Uterus (tissue), 3 donors: ENCODE measurements at regions not wholly inside any gene's neighbourhood (a gene's known extent, or its start where the extent isn't known, plus 50 kb on each side); places are given as distances from the start of the nearest gene placed in this dataset.
"Not testable (repeated sequence)": the region's sequence is repeated elsewhere in the genome, so short reads cannot be mapped to it uniquely, and the experiment has no call there.

Source experiments
- DNase-seq, 2 donors: peaks; one replicate each; pipeline ENCODE4 v3.0.0-alpha.2; 2019 to 2020
- H3K27ac ChIP-seq, 2 donors: fragments of 200-600 bp; sonication (generic); 1 replicate in 1 of 2; 2 replicates in 1 of 2; pipeline ENCODE4 v1.5.1; 2016 to 2018
- H3K27me3 ChIP-seq, 2 donors: fragments of 200-600 bp; sonication (generic); one replicate each; pipeline ENCODE4 v1.5.1; 2018 to 2019; ENCODE audit warnings: control low read depth in 1 of 2
- H3K36me3 ChIP-seq, 2 donors: fragments of 200-600 bp; sonication (generic); one replicate each; pipeline ENCODE4 v1.5.1; 2019; ENCODE audit warnings: control low read depth in 1 of 2
- H3K4me1 ChIP-seq, 2 donors: fragments of 200-600 bp; sonication (generic); one replicate each; pipeline ENCODE4 v1.5.1; 2018 to 2019; ENCODE audit warnings: control low read depth in 1 of 2
- H3K4me3 ChIP-seq, 2 donors: fragments of 200-600 bp; sonication (generic); 1 replicate in 1 of 2; 2 replicates in 1 of 2; pipeline ENCODE4 v1.5.1; 2018 to 2019; ENCODE audit warnings: mild to moderate bottlenecking in 1 of 2
- H3K9me3 ChIP-seq, 2 donors: fragments of 200-600 bp; sonication (generic); one replicate each; pipeline ENCODE4 v1.5.1; 2019; ENCODE audit warnings: control low read depth in 1 of 2
- POLR2A ChIP-seq, 2 donors: fragments of 450-650 bp; IDR thresholded peaks; one replicate each; pipeline ENCODE4 v1.6.1; 2016; ENCODE audit warnings: antibody characterized with exemption in 2 of 2, mild to moderate bottlenecking in 1 of 2, moderate library complexity in 1 of 2
- intact Hi-C: fragments of 100-400 bp; cut with DNase I; formaldehyde crosslinking; loops from one replicate; pipeline ENCODE4 v1.15.1; 2023; ENCODE audit warnings: low total_unique reads
- TF ChIP-seq, protein P1 (sequence below), 4 experiments: fragments of 200-600 bp in 2 of 4; fragments of 450-650 bp in 2 of 4; sonication (generic) in 2 of 4; IDR thresholded peaks; one replicate each; pipeline ENCODE4 v1.5.1; 2016 to 2019; ENCODE audit warnings: antibody characterized with exemption in 4 of 4, mild to moderate bottlenecking in 2 of 4, moderate library complexity in 1 of 4
- donor health status: DM: yes; HTN: yes; CAD: no.

DNA sequence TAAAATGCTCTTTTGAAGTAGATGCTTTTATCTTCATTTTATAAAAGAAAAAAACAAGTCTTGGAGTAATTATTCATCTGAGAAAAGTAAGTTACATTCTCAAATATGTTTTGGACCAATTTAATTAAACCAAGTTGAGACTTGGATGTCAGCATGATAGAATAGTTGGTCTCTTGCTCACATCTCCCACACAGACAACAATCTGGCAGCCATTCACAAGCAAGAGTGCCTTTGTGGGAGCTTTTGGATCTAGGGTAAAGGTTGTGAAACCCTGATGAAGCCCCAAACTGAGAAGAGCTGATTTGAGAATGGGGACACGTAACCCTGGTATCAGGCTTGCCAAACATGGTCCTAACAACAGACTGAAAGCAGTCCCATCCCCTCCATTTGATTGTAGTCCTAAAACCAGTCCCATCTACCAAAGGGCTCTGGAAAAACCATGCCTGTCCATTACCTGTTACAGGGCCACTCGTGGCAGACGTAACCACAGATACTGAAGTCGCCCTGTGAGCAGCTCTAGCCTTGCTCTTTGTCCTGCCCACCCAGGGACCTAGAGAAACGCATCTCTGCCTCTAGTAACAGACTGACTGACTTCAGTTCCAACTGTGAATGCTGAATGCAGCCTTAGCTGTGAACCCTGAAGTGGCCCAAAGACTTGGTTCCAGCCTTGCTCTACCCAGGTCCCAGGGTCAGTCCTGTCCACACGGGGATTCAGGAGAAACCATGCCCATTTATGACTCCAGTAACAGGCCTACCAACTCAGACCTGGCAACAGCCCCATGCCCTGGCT is 145.5 kb upstream of the SYNPR start:
- Histone ChIP-seq H3K9me3 (no peaks in the 10 kb centered on the region), H3K27ac (no peak overlapping the region), H3K4me3 (no peak overlapping the region), H3K4me1 (no peaks in the 10 kb centered on the region), H3K27me3 (no peaks in the 10 kb centered on the region), H3K36me3 (no peaks in the 10 kb centered on the region)
- DNase-seq: no peak
- intact Hi-C loops: no loop called here
- TF ChIP-seq, protein P1, sequence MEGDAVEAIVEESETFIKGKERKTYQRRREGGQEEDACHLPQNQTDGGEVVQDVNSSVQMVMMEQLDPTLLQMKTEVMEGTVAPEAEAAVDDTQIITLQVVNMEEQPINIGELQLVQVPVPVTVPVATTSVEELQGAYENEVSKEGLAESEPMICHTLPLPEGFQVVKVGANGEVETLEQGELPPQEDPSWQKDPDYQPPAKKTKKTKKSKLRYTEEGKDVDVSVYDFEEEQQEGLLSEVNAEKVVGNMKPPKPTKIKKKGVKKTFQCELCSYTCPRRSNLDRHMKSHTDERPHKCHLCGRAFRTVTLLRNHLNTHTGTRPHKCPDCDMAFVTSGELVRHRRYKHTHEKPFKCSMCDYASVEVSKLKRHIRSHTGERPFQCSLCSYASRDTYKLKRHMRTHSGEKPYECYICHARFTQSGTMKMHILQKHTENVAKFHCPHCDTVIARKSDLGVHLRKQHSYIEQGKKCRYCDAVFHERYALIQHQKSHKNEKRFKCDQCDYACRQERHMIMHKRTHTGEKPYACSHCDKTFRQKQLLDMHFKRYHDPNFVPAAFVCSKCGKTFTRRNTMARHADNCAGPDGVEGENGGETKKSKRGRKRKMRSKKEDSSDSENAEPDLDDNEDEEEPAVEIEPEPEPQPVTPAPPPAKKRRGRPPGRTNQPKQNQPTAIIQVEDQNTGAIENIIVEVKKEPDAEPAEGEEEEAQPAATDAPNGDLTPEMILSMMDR (IDR thresholded peaks at IDR 0.05): no peak
- no peak for TF ChIP-seq POLR2A (IDR thresholded peaks at IDR 0.05)

DNA sequence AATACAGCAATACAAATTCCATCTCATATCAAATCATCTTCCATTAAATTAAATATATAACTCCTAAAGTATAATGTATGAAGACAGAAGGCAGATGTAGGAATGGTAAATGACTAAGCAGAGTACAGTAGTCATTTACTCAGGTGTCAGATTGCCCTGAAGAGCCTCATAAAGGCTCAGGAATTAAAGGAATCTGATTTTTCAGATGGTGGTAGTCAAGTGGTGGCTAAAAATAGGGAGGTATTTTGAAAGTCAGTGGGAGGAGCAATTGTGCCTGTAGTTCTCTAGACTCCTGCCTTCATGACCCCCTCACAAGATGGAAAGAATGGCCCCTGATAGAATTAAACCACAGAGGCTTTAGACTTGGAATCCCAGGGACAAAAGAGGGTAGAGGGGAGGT is 142.7 kb upstream of the SYNPR start:
- intact Hi-C loops: no loop called here

DNA sequence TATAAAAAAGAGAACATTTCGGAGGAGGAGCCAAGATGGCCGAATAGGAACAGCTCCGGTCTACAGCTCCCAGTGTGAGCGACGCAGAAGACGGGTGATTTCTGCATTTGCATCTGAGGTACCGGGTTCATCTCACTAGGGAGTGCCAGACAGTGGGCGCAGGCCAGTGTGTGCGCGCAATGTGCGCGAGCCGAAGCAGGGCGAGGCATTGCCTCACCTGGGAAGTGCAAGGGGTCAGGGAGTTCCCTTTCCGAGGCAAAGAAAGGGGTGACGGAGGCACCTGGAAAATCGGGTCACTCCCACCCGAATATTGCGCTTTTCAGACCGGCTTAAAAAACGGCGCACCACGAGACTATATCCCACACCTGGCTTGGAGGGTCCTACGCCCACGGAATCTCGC is 141.9 kb upstream of the SYNPR start:
- not testable (repeated sequence) for H3K4me3 ChIP-seq

More for the DNA sequence above, 142.7 kb upstream of the SYNPR start:
- Histone ChIP-seq H3K36me3 (no peaks in the 10 kb centered on the region), H3K27me3 (no peaks in the 10 kb centered on the region), H3K4me1 (no peaks in the 10 kb centered on the region), H3K4me3 (no peak overlapping the region), H3K27ac (no peak overlapping the region), H3K9me3 (no peaks in the 10 kb centered on the region)
- no peak for TF ChIP-seq POLR2A (IDR thresholded peaks at IDR 0.05)
- no peak for DNase-seq

DNA sequence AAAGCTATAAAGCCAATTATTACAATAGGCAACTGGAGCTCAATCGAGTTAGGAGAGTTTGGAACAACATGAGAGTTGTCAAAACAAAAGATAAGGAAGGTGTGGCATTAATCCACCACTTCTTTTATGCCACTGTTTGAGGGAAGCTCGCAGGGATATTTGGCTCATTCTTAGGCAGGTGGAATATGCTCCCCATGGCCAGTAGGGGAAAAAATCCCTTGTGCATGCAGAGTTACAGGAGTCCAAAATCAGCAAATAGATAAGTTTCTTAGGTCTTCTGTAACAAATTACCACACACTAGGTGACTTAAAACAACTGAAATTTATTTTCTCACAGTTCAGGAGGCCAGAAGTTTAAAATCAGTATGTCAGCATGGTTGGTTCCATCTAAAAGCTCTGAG is 135.4 kb upstream of the SYNPR start:
- Histone ChIP-seq H3K9me3 (no peaks in the 10 kb centered on the region), H3K27ac (no peak overlapping the region), H3K4me3 (no peak overlapping the region), H3K27me3 (no peaks in the 10 kb centered on the region), H3K36me3 (no peaks in the 10 kb centered on the region), H3K4me1 (no peaks in the 10 kb centered on the region)
- TF ChIP-seq, protein P1 (IDR thresholded peaks at IDR 0.05): no peak
- DNase-seq: no peak
- intact Hi-C loops: no loop called here

More for the DNA sequence above, 141.9 kb upstream of the SYNPR start:
- H3K27ac ChIP-seq, intact Hi-C loops, DNase-seq, H3K4me1 ChIP-seq, H3K9me3 ChIP-seq, H3K36me3 ChIP-seq, H3K27me3 ChIP-seq: not testable (repeated sequence)

DNA sequence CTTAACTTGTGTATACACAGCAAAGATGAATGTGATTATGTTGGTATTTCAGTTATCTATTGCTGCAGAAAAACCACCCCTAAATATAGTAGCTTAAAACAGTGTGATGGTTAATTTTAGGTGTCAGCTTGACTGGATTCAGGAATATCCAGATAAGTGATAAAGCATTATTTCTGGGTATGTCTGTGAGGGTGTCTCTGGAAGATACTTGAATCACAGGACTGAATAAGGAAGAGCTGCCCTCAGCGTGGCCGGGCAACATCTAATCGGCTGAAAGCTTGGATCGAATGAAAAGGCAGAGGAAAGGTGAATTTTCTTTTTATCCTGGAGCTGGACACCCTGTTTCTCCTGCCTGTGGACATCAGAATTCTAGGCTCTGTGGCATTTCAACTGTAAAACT is 132.0 kb upstream of the SYNPR start:
- H3K4me3 ChIP-seq: no peak overlapping the region
- intact Hi-C loops: no loop called here

DNA sequence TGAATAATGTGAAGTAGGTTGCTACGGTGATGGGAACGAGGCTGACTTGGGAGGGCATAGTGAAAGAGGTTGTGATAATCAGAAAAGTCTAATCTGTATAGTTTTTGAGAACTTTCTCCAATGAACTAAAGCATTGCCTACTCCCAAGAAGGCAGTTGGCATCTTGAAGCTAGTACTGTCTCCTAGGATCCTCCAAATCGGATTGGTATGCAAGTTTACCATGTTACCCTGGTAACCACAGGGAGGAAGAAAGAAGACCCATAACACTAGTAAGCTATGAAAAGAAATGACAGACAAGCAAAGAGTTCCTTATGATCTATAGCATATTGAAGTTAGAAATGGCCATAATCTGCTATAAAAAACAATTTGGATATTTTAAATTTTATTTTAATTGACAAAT is 127.2 kb upstream of the SYNPR start:
- H3K9me3 ChIP-seq: no peaks in the 10 kb centered on the region
- H3K36me3 ChIP-seq: no peaks in the 10 kb centered on the region
- intact Hi-C loops: no loop called here
- H3K4me3 ChIP-seq: no peak overlapping the region
- no peaks in the 10 kb centered on the region for H3K27me3 ChIP-seq
- no peak for TF ChIP-seq POLR2A (IDR thresholded peaks at IDR 0.05)
- TF ChIP-seq, protein P1 (IDR thresholded peaks at IDR 0.05): no peak
- no peaks in the 10 kb centered on the region for H3K4me1 ChIP-seq
- no peak for DNase-seq
- no peak overlapping the region for H3K27ac ChIP-seq

More for the DNA sequence above, 132.0 kb upstream of the SYNPR start:
- H3K27me3 ChIP-seq: no peaks in the 10 kb centered on the region
- no peaks in the 10 kb centered on the region for H3K36me3 ChIP-seq
- DNase-seq: no peak
- TF ChIP-seq POLR2A (IDR thresholded peaks at IDR 0.05): no peak
- TF ChIP-seq, protein P1 (IDR thresholded peaks at IDR 0.05): no peak
- H3K4me1 ChIP-seq: no peaks in the 10 kb centered on the region
- H3K27ac ChIP-seq: no peak overlapping the region
- no peaks in the 10 kb centered on the region for H3K9me3 ChIP-seq
